ENCODE measurements at regions not wholly inside any gene's neighbourhood (a gene's known extent, or its start where the extent isn't known, plus 50 kb on each side); places are given as distances from the start of the nearest gene placed in this dataset.

DNA sequence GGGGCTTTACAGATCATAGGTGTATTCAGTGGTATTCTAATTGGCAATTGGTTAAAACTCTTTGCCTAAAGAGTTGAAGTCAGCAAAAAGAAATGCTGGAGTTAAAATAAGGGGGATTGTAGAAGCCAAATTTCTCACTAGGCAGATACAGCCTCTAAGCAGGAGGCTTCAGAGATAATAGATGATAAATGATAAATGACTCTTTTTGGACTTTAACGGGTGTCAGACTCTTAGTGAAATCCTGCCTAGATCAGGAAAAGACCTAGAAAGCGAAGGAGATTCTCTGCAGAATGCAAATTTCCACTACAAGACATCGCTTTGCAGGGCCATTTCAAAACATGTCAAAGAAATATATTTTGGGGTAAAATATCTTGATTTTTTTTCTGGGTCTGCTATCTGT lies 182.8 kb downstream of the FAM76B start:
- ChIA-PET POLR2A (no interaction called here), CTCF (no interaction called here)
- Histone ChIP-seq H3K27me3 (ENCODE audit: control insufficient read depth, insufficient read depth, low read length) (0 out of 2 replicates have a peak, but pooled peaks cover 3% of the 10 kb centered on the region), H3K4me1 (ENCODE audit: control insufficient read depth, insufficient read depth, low read length) (no peaks in the 10 kb centered on the region), H3K27ac (ENCODE audit: low read length) (no peak overlapping the region), H3K9me3 (ENCODE audit: control insufficient read depth, insufficient read depth, low read depth, low read length) (no peaks in the 10 kb centered on the region), H3K36me3 (ENCODE audit: control insufficient read depth, insufficient read depth, low read length) (no peaks in the 10 kb centered on the region), H3K4me3 (ENCODE audit: low read depth in 2 of 2, low read length in 2 of 2) (no peak overlapping the region)
- no TSS peak for BruUV-seq (replicated peaks)
- in situ Hi-C loops (cut with HindIII; ENCODE audit: low pct_unique_long_range_greater_than_20kb, low sequenced_read_pairs) (no loop called here), intact Hi-C loops (cut with micrococcal nuclease; ENCODE audit: unreplicated experiment) (no loop called here)
- DNase-seq (ENCODE audit: low read depth, low spot score) (no peak), ATAC-seq (no peak)
- no peak for TF ChIP-seq SIN3A (IDR thresholded peaks at IDR 0.05; ENCODE audit: borderline replicate concordance, insufficient read depth, low read depth, low read length)
- TF ChIP-seq REST (IDR thresholded peaks at IDR 0.05; ENCODE audit: insufficient read depth in 1 of 2, low read depth in 2 of 2, low read length in 1 of 2): no peak

DNA sequence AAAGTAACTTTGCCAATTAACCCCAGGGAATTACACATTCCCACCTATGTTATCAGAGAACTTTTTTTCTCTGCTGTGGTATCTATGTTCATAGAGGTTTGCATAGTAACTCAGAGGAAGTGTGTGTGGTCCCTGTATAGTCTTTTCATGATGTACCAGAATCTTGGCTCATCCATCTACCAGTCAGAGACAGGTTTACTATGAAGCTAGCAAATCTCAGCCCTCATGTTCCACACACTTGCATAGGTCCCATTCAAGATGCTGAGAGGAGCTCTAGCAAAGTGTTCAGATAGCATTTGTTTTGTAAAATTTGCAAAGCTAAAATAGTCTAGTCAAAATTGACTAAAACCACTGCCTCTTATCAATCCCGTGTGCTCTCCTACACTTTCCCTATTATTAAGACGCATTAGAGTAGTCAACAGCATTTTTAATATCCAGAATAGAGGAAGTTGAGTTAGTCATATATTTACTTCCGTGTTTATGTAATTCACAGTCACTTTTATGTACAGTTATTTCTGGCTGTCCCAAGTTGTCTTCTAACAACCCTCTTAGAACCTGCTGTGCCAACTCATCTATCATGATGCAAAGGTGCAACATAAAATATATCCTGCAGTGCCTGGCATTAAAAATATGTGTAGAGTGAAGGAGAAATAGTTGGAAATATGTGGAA lies 184.2 kb downstream of the FAM76B start:
- Histone ChIP-seq H3K36me3 (ENCODE audit: control insufficient read depth, insufficient read depth, low read length) (no peaks in the 10 kb centered on the region), H3K4me3 (ENCODE audit: low read depth in 2 of 2, low read length in 2 of 2) (no peak overlapping the region), H3K27ac (ENCODE audit: low read length) (no peak overlapping the region), H3K27me3 (ENCODE audit: control insufficient read depth, insufficient read depth, low read length) (0 out of 2 replicates have a peak, but pooled peaks cover 3% of the 10 kb centered on the region), H3K9me3 (ENCODE audit: control insufficient read depth, insufficient read depth, low read depth, low read length) (no peaks in the 10 kb centered on the region), H3K4me1 (ENCODE audit: control insufficient read depth, insufficient read depth, low read length) (no peaks in the 10 kb centered on the region)
- in situ Hi-C loops (cut with HindIII; ENCODE audit: low pct_unique_long_range_greater_than_20kb, low sequenced_read_pairs) (no loop called here), intact Hi-C loops (cut with micrococcal nuclease; ENCODE audit: unreplicated experiment) (no loop called here)
- BruUV-seq (replicated peaks): no TSS peak
- CTCF ChIA-PET: no interaction called here
- POLR2A ChIA-PET: no interaction called here
- DNase-seq (ENCODE audit: low read depth, low spot score) (no peak), ATAC-seq (no peak)
- TF ChIP-seq, protein P1, sequence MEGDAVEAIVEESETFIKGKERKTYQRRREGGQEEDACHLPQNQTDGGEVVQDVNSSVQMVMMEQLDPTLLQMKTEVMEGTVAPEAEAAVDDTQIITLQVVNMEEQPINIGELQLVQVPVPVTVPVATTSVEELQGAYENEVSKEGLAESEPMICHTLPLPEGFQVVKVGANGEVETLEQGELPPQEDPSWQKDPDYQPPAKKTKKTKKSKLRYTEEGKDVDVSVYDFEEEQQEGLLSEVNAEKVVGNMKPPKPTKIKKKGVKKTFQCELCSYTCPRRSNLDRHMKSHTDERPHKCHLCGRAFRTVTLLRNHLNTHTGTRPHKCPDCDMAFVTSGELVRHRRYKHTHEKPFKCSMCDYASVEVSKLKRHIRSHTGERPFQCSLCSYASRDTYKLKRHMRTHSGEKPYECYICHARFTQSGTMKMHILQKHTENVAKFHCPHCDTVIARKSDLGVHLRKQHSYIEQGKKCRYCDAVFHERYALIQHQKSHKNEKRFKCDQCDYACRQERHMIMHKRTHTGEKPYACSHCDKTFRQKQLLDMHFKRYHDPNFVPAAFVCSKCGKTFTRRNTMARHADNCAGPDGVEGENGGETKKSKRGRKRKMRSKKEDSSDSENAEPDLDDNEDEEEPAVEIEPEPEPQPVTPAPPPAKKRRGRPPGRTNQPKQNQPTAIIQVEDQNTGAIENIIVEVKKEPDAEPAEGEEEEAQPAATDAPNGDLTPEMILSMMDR (IDR thresholded peaks at IDR 0.05): no peak
- TF ChIP-seq TCF7L2 (IDR thresholded peaks at IDR 0.05; ENCODE audit: low read depth, low read length): no peak
- no peak for TF ChIP-seq REST (IDR thresholded peaks at IDR 0.05; ENCODE audit: insufficient read depth in 1 of 2, low read depth in 2 of 2, low read length in 1 of 2)
- no peak for TF ChIP-seq POLR2AphosphoS5 (IDR thresholded peaks at IDR 0.05; ENCODE audit: low read depth, low read length)
- TF ChIP-seq SIN3A (IDR thresholded peaks at IDR 0.05; ENCODE audit: borderline replicate concordance, insufficient read depth, low read depth, low read length): no peak

Data from Panc1 (cell line).